ENCODE measurements at regions not wholly inside any gene's neighbourhood (a gene's known extent, or its start where the extent isn't known, plus 50 kb on each side); places are given as distances from the start of the nearest gene placed in this dataset.

GRCh38 chr1:229803626-229804217 lies 177.7 kb downstream of the URB2 start (continued):
- TF ChIP-seq FOXP4 (CRISPR knock-in tag; IDR thresholded peaks at IDR 0.05) (no peak), GTF2I (CRISPR knock-in tag; conservative IDR thresholded peaks at IDR 0.05) (no peak), GABPB1 (CRISPR knock-in tag; IDR thresholded peaks at IDR 0.05) (no peak), CTCF (IDR thresholded peaks at IDR 0.05) (no peak), ZNF263 (CRISPR knock-in tag; IDR thresholded peaks at IDR 0.05; ENCODE audit: low read depth) (no peak), E2F1 (CRISPR knock-in tag; IDR thresholded peaks at IDR 0.05) (no peak), ZNF532 (CRISPR knock-in tag; IDR thresholded peaks at IDR 0.05; ENCODE audit: borderline replicate concordance) (no peak), SP1 (CRISPR knock-in tag; conservative IDR thresholded peaks at IDR 0.05) (no peak), USF2 (CRISPR knock-in tag; IDR thresholded peaks at IDR 0.05) (no peak), ZNF671 (CRISPR knock-in tag; IDR thresholded peaks at IDR 0.05) (no peak), PRDM15 (CRISPR knock-in tag; IDR thresholded peaks at IDR 0.05) (no peak)

GRCh38 chr1:229808272-229808671 lies 182.2 kb downstream of the URB2 start:
- ATAC-seq (no peak), DNase-seq (ENCODE audit: low spot score) (no peak)
- Mint-ChIP-seq H3K9me3 (peaks cover 66% of the 10 kb centered on the region), H3K27ac (no peak overlapping the region), H3K4me1 (no peaks in the 10 kb centered on the region), H3K36me3 (peaks cover 41% of the 10 kb centered on the region), H3K4me3 (no peak overlapping the region), H3K27me3 (ENCODE audit: low read depth) (peaks cover 9% of the 10 kb centered on the region)
- TF ChIP-seq ZNF512 (CRISPR knock-in tag; IDR thresholded peaks at IDR 0.05; ENCODE audit: borderline replicate concordance) (no peak), HMGA2 (CRISPR knock-in tag; IDR thresholded peaks at IDR 0.05) (peak; percentile 92)
- ChIA-PET CTCF (interaction anchor here (0.7 kb wide), 1 partner anchor 147 kb away, joined by 3 read pairs; no protein-coding TSS in a partner anchor), POLR2A (no interaction called here)
